Keratinocyte (primary cell): ENCODE measurements at regions not wholly inside any gene's neighbourhood (a gene's known extent, or its start where the extent isn't known, plus 50 kb on each side); places are given as distances from the start of the nearest gene placed in this dataset.

Experiments used
- EZH2 ChIP-seq: IDR thresholded peaks from one replicate; pipeline ENCODE4 v1.6.1; 2012; ENCODE audit warnings: inconsistent platforms, mild to moderate bottlenecking, low read length, moderate library complexity
- TF ChIP-seq, protein P1 (sequence below), 3 experiments: IDR thresholded peaks in 1 of 3; conservative IDR thresholded peaks in 1 of 3; optimal IDR thresholded peaks in 1 of 3; 2 replicates in 2 of 3; 3 replicates in 1 of 3; pipeline versions ENCODE3 to v1.5.1; 2011; ENCODE audit warnings: low read length in 3 of 3, mild to moderate bottlenecking in 3 of 3, moderate library complexity in 2 of 3, control low read depth in 1 of 3, inconsistent platforms in 1 of 3; ENCODE audit not compliant: insufficient read depth in 2 of 3; ENCODE audit errors: extremely low read depth in 1 of 3

DNA sequence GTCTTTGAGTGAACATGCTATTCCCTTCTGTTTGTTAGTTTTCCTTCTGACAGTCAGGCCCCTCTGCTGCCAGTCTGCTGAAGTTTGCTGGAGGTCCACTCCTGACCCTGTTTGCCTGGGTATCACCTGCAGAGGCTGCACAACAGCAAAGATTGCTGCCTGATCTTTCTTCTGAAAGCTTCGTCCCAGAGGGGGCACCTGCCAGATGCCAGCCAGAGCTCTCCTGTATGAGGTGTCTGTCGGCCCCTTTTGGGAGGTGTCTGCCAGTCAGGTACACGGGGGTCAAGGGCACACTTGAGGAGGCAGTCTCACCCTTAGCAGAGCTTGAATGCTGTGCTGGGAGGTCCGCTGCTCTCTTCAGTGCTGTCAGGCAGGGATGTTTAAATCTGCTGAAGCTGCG, 456.9 kb upstream of the HTR2C start:
- no peak for TF ChIP-seq EZH2
- TF ChIP-seq, protein P1, sequence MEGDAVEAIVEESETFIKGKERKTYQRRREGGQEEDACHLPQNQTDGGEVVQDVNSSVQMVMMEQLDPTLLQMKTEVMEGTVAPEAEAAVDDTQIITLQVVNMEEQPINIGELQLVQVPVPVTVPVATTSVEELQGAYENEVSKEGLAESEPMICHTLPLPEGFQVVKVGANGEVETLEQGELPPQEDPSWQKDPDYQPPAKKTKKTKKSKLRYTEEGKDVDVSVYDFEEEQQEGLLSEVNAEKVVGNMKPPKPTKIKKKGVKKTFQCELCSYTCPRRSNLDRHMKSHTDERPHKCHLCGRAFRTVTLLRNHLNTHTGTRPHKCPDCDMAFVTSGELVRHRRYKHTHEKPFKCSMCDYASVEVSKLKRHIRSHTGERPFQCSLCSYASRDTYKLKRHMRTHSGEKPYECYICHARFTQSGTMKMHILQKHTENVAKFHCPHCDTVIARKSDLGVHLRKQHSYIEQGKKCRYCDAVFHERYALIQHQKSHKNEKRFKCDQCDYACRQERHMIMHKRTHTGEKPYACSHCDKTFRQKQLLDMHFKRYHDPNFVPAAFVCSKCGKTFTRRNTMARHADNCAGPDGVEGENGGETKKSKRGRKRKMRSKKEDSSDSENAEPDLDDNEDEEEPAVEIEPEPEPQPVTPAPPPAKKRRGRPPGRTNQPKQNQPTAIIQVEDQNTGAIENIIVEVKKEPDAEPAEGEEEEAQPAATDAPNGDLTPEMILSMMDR (optimal IDR thresholded peaks at IDR 0.05 in 1 of 3, IDR thresholded peaks at IDR 0.05 in 1 of 3, conservative IDR thresholded peaks at IDR 0.05 in 1 of 3; ENCODE audit: extremely low read depth in 1 of 3, insufficient read depth in 2 of 3, low read length in 3 of 3): no peak
